M059J (cell line): ENCODE measurements at regions not wholly inside any gene's neighbourhood (a gene's known extent, or its start where the extent isn't known, plus 50 kb on each side); places are given as distances from the start of the nearest gene placed in this dataset.
"Not testable (repeated sequence)": the region's sequence is repeated elsewhere in the genome, so short reads cannot be mapped to it uniquely, and the experiment has no call there.

Experiments used
- DNase-seq: peaks from one replicate; pipeline ENCODE4 v3.0.0-alpha.2; 2012; ENCODE audit warnings: low read depth

- DNase-seq: peak; percentile 8
Measured at GRCh38 chr6:51141080-51141479, 322.4 kb downstream of the TFAP2B start.

- DNase-seq: peak; percentile 43
Measured at GRCh38 chr6:51147756-51148155, 329.1 kb downstream of the TFAP2B start.

GRCh38 chr6:51152594-51152993 lies 333.9 kb downstream of the TFAP2B start:
- DNase-seq: no peak

- DNase-seq: no peak
Measured at GRCh38 chr6:51153109-51153508, 334.4 kb downstream of the TFAP2B start.

GRCh38 chr6:51154925-51155324 lies 336.3 kb downstream of the TFAP2B start:
- DNase-seq: not testable (repeated sequence)

GRCh38 chr6:51159260-51159659 lies 340.6 kb downstream of the TFAP2B start:
- DNase-seq: not testable (repeated sequence)

- no peak for DNase-seq
Measured at GRCh38 chr6:51161752-51162151, 343.1 kb downstream of the TFAP2B start.

- no peak for DNase-seq
Measured at GRCh38 chr6:51163843-51164529, 345.3 kb downstream of the TFAP2B start.

GRCh38 chr6:51166914-51167313 lies 348.2 kb downstream of the TFAP2B start:
- DNase-seq: no peak

- no peak for DNase-seq
Measured at GRCh38 chr6:51167468-51167867, 348.8 kb downstream of the TFAP2B start.

GRCh38 chr6:51182827-51183226 lies 364.2 kb downstream of the TFAP2B start:
- no peak for DNase-seq

GRCh38 chr6:51184046-51184445 lies 365.4 kb downstream of the TFAP2B start:
- no peak for DNase-seq

GRCh38 chr6:51193163-51193562 lies 374.5 kb downstream of the TFAP2B start:
- not testable (repeated sequence) for DNase-seq

- no peak for DNase-seq
Measured at GRCh38 chr6:51199105-51199552, 380.5 kb downstream of the TFAP2B start.

GRCh38 chr6:51199733-51200260 lies 381.1 kb downstream of the TFAP2B start:
- DNase-seq: peak; percentile 65

- DNase-seq: no peak
Measured at GRCh38 chr6:51200676-51201075, 382.0 kb downstream of the TFAP2B start.

GRCh38 chr6:51202653-51203052 lies 384.0 kb downstream of the TFAP2B start:
- not testable (repeated sequence) for DNase-seq

- peak; percentile 14 for DNase-seq
Measured at GRCh38 chr6:51203504-51203903, 384.8 kb downstream of the TFAP2B start.

GRCh38 chr6:51206686-51207085 lies 388.0 kb downstream of the TFAP2B start:
- peak; percentile 81 for DNase-seq

GRCh38 chr6:51209651-51210050 lies 391.0 kb downstream of the TFAP2B start:
- no peak for DNase-seq

GRCh38 chr6:51213811-51214210 lies 395.1 kb downstream of the TFAP2B start:
- peak; percentile 16 for DNase-seq

- no peak for DNase-seq
Measured at GRCh38 chr6:51214442-51214841, 395.8 kb downstream of the TFAP2B start.

GRCh38 chr6:51218181-51218580 lies 399.5 kb downstream of the TFAP2B start:
- DNase-seq: no peak
